ENCODE measurements at regions not wholly inside any gene's neighbourhood (a gene's known extent, or its start where the extent isn't known, plus 50 kb on each side); places are given as distances from the start of the nearest gene placed in this dataset.

DNA sequence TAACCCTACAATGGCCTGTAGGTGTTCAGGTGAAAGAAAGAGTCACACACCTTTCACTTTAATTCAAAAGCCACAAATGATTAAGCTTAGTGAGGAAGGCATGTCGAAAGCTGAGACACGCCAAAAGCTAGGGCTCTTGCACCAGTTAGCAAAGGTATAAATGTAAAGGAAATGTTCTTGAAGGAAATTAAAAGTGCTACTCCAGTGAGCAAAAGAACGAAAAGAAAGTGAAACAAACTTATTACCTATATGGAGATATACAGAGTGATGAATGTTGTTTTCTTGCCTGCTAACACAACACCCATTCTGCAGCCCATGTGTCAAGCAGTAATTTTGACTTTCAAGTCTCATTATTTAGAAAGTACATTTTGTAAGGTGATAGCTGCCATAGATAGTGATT lies 254.2 kb upstream of the SLC24A2 start:
- Histone ChIP-seq H3K36me3 (replicated peaks in 1 of 2; ENCODE audit: control extremely low read depth in 1 of 2, control insufficient read depth in 1 of 2, extremely low read depth in 1 of 2, insufficient read depth in 2 of 2, low read length in 1 of 2) (no peaks in the 10 kb centered on the region), H3K4me3 (ENCODE audit: control extremely low read depth in 1 of 5, extremely low read depth in 1 of 5, insufficient read depth in 1 of 5, low read depth in 2 of 5, low read length in 4 of 5) (peak overlapping the region in 4 of 5 experiments; percentile 4 to 40 (median 30)), H3K4me2 (replicated peaks; ENCODE audit: low read depth, low read length, poor library complexity, severe bottlenecking) (peak overlapping the region; percentile 60), H3K9me3 (ENCODE audit: control extremely low read depth in 1 of 3, control insufficient read depth in 2 of 3, insufficient read depth in 1 of 3, low read length in 2 of 3) (no peaks in the 10 kb centered on the region), H3K27me3 (replicated peaks in 1 of 4; ENCODE audit: control extremely low read depth in 1 of 4, control insufficient read depth in 3 of 4, insufficient read depth in 4 of 4, low read length in 3 of 4) (no peaks in the 10 kb centered on the region), H3K27ac (ENCODE audit: low read length in 2 of 2) (peak overlapping the region; percentile 22 to 50), H3K9ac (ENCODE audit: low read length) (peak overlapping the region; percentile 36), H4K20me1 (ENCODE audit: control insufficient read depth, insufficient read depth, low read length, poor library complexity, severe bottlenecking) (no peaks in the 10 kb centered on the region), H2AFZ (ENCODE audit: insufficient read depth, low read depth, low read length, poor library complexity, severe bottlenecking) (peak overlapping the region; percentile 58), H3K79me2 (ENCODE audit: control insufficient read depth, insufficient read depth, low read length) (no peaks in the 10 kb centered on the region), H3K4me1 (ENCODE audit: control insufficient read depth in 2 of 2, insufficient read depth in 2 of 2, low read length in 2 of 2) (peaks cover 20 to 37% of the 10 kb centered on the region in 2 donors)
- TF ChIP-seq, protein P1, sequence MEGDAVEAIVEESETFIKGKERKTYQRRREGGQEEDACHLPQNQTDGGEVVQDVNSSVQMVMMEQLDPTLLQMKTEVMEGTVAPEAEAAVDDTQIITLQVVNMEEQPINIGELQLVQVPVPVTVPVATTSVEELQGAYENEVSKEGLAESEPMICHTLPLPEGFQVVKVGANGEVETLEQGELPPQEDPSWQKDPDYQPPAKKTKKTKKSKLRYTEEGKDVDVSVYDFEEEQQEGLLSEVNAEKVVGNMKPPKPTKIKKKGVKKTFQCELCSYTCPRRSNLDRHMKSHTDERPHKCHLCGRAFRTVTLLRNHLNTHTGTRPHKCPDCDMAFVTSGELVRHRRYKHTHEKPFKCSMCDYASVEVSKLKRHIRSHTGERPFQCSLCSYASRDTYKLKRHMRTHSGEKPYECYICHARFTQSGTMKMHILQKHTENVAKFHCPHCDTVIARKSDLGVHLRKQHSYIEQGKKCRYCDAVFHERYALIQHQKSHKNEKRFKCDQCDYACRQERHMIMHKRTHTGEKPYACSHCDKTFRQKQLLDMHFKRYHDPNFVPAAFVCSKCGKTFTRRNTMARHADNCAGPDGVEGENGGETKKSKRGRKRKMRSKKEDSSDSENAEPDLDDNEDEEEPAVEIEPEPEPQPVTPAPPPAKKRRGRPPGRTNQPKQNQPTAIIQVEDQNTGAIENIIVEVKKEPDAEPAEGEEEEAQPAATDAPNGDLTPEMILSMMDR (IDR thresholded peaks at IDR 0.05), result no peak
- TF ChIP-seq EZH2 (IDR thresholded peaks at IDR 0.05; ENCODE audit: borderline replicate concordance, insufficient read depth, low read depth, low read length, poor library complexity, severe bottlenecking), result no peak
- peak overlapping the region; percentile 71 for H3K4me3 Mint-ChIP-seq
- ChIA-PET CTCF (interaction anchor here (0.5 kb wide), 1 partner anchor 18 kb away, joined by 3 read pairs; no protein-coding TSS in a partner anchor), POLR2A (no interaction called here)
- WGBS (ENCODE audit: insufficient coverage), result no CpG with 5 or more reads among the region's 3 CpGs
- peaks cover 31% of the 10 kb centered on the region for H3K4me1 Mint-ChIP-seq
- ATAC-seq (ENCODE audit: low read depth), result no peak
- H3K27ac Mint-ChIP-seq, result peak overlapping the region; percentile 24
- intact Hi-C loops (cut with micrococcal nuclease), result no loop called here
- no peaks in the 10 kb centered on the region for H3K9me3 Mint-ChIP-seq (ENCODE audit: insufficient read depth)
- peak; percentile 14 for DNase-seq
- no peaks in the 10 kb centered on the region for H3K27me3 Mint-ChIP-seq

DNA sequence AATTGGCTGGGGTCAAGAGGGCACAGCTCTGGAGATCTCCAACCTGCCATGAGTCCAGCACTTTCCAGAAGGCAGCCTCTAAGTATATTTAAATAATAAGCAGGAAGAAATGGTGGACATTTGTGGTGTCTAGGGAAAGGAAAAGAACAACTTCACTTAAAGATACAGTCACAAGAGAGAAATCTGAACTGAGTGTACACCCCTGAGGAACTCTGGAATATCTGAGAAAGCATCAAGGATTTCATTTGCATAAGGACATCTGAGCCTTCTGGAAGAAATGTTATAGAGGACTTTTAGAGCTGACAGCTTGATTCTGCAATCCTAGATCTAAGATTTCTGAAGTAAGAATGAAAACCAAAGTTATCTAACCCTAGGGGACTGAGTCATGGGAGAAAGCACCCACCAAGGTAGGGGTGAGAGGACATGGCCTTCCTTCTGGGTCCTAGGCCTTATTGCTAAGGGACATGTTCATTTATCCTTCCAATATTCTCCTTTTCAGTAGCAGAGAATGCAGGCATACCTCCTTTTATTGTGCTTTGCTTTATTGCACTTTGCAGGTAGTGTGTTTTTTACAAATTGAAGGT lies 253.4 kb upstream of the SLC24A2 start:
- Histone ChIP-seq H3K27me3 (replicated peaks in 1 of 4; ENCODE audit: control extremely low read depth in 1 of 4, control insufficient read depth in 3 of 4, insufficient read depth in 4 of 4, low read length in 3 of 4) (no peaks in the 10 kb centered on the region), H3K36me3 (replicated peaks in 1 of 2; ENCODE audit: control extremely low read depth in 1 of 2, control insufficient read depth in 1 of 2, extremely low read depth in 1 of 2, insufficient read depth in 2 of 2, low read length in 1 of 2) (no peaks in the 10 kb centered on the region), H4K20me1 (ENCODE audit: control insufficient read depth, insufficient read depth, low read length, poor library complexity, severe bottlenecking) (no peaks in the 10 kb centered on the region), H3K4me3 (ENCODE audit: control extremely low read depth in 1 of 5, extremely low read depth in 1 of 5, insufficient read depth in 1 of 5, low read depth in 2 of 5, low read length in 4 of 5) (no peak overlapping the region), H3K4me1 (ENCODE audit: control insufficient read depth in 2 of 2, insufficient read depth in 2 of 2, low read length in 2 of 2) (peaks cover 12 to 29% of the 10 kb centered on the region in 2 donors), H3K9ac (ENCODE audit: low read length) (no peak overlapping the region), H2AFZ (ENCODE audit: insufficient read depth, low read depth, low read length, poor library complexity, severe bottlenecking) (peak overlapping the region; percentile 58), H3K27ac (ENCODE audit: low read length in 2 of 2) (peak overlapping the region in 1 of 2 donors; percentile 50), H3K79me2 (ENCODE audit: control insufficient read depth, insufficient read depth, low read length) (no peaks in the 10 kb centered on the region), H3K9me3 (ENCODE audit: control extremely low read depth in 1 of 3, control insufficient read depth in 2 of 3, insufficient read depth in 1 of 3, low read length in 2 of 3) (no peaks in the 10 kb centered on the region), H3K4me2 (replicated peaks; ENCODE audit: low read depth, low read length, poor library complexity, severe bottlenecking) (no peak overlapping the region)
- H3K9me3 Mint-ChIP-seq (ENCODE audit: insufficient read depth), result no peaks in the 10 kb centered on the region
- ChIA-PET POLR2A (interaction anchor here (0.5 kb wide), 1 partner anchor 810 kb away, joined by 9 read pairs; no protein-coding TSS in a partner anchor), CTCF (no interaction called here)
- H3K4me3 Mint-ChIP-seq, result peak overlapping the region; percentile 33
- no peaks in the 10 kb centered on the region for H3K27me3 Mint-ChIP-seq
- DNase-seq, result no peak
- peak overlapping the region; percentile 62 for H3K27ac Mint-ChIP-seq
- ATAC-seq (ENCODE audit: low read depth), result no peak
- intact Hi-C loops (cut with micrococcal nuclease), result no loop called here
- peaks cover 23% of the 10 kb centered on the region for H3K4me1 Mint-ChIP-seq
- TF ChIP-seq, protein P1 (IDR thresholded peaks at IDR 0.05), result no peak
- TF ChIP-seq EZH2 (IDR thresholded peaks at IDR 0.05; ENCODE audit: borderline replicate concordance, insufficient read depth, low read depth, low read length, poor library complexity, severe bottlenecking), result no peak

All from B cell (primary cell).